NCI-H748 (cell line): ENCODE measurements at regions not wholly inside any gene's neighbourhood (a gene's known extent, or its start where the extent isn't known, plus 50 kb on each side); places are given as distances from the start of the nearest gene placed in this dataset.
"Not testable (repeated sequence)": the region's sequence is repeated elsewhere in the genome, so short reads cannot be mapped to it uniquely, and the experiment has no call there.

ENCODE experiments used
- DNase-seq: peaks from one replicate; lab custom pipeline; 2025; ENCODE audit not compliant: unreplicated experiment; lab: John Stamatoyannopoulos, UW

DNA sequence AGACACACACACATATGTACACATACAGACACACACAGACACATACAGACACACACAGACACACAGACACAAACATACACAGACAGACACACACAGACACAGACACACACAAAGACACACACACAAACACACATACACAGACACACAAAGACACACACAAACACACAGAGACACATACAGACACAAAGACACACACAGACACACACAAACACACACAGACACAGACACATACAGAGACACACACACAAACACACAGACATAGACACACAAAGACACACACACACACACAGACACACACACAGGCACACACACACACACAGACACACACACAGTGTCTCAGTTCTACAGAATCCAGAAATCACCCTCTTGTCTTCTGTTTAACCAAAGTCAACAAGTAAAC is 280.7 kb downstream of the ASMT start:
- no peak for DNase-seq

- no peak for DNase-seq
Observed at GRCh38 chrX:1899841-1900240, 285.0 kb downstream of the ASMT start.

- peak; percentile 65 for DNase-seq
Observed at GRCh38 chrX:1902901-1903235, 288.0 kb downstream of the ASMT start.

- DNase-seq, result peak; percentile 65
Observed at GRCh38 chrX:1903236-1903935, 288.5 kb downstream of the ASMT start.

- no peak for DNase-seq
Observed at GRCh38 chrX:1904663-1905218, 289.9 kb downstream of the ASMT start.

GRCh38 chrX:1906028-1906427 is 291.2 kb downstream of the ASMT start:
- no peak for DNase-seq

DNA sequence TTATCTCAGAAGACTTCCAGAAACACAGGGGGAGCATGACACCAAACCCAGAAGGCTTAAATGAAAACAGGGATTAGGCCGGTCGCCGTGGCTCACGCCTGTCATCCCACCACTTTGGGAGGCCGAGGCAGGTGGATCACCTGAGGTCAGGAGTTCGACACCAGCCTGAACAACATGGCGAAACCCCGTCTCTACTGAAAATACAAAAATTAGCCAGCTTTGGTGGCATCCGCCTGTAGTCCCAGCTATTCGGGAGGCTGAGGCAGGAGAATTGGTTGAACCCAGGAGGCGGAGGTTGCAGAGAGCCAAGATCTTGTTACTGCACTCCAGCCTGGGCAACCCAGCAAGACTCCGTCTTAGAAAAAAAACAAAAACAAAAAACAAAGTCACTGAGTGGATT is 294.1 kb downstream of the ASMT start:
- not testable (repeated sequence) for DNase-seq

GRCh38 chrX:1909419-1910206 is 294.8 kb downstream of the ASMT start:
- DNase-seq, result no peak

DNA sequence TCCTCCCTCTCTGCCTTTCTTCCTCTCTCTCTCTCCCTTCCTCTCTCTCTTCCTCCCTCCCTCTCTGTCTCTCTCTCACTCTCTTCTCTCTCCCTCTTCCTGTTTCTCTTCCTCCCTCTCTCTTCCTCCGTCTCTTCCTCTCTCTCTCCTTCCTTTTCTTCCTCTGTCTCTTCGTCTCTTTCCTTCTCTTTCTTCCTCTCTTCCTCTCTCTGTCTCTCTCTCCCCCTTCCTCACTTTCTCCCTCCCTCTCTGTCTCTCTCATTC is 295.3 kb downstream of the ASMT start:
- DNase-seq, result no peak

DNA sequence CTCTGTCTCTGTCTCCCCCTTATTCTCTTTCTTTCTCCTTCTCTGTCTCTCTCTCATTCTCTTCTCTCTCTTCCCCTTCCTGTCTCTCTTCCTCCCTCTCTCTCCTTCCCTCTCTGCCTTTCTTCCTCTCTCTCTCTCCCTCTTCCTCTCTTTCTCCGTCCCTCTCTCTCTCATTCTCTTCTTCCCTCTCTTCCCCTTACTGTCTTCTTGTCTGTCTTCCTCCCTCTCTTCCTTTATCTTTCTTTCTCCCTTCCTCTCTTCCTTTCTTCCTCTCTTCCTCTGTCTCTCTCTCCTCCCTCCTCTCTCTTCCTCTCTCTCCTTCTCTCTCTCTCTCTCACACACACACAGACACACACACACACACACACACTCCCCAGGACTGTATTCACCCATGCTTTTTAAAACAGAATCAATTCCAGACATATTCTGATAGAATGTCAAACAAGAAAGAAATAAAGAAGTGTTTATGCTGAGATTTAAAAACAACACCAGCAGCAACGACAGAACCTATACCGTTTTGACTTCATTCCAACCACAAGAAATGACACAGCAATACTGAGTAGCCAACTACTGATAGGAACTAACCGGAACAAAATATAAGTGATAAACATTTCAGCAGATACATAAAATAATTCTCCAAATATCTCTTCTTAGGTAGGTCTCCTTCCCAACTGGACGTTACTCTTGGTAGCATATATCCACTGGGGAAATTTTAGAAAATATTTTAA is 296.7 kb downstream of the ASMT start:
- no peak for DNase-seq

- DNase-seq, result no peak
Observed at GRCh38 chrX:1912193-1912592, 297.3 kb downstream of the ASMT start.

- DNase-seq, result no peak
Observed at GRCh38 chrX:1914606-1915365, 299.9 kb downstream of the ASMT start.

DNA sequence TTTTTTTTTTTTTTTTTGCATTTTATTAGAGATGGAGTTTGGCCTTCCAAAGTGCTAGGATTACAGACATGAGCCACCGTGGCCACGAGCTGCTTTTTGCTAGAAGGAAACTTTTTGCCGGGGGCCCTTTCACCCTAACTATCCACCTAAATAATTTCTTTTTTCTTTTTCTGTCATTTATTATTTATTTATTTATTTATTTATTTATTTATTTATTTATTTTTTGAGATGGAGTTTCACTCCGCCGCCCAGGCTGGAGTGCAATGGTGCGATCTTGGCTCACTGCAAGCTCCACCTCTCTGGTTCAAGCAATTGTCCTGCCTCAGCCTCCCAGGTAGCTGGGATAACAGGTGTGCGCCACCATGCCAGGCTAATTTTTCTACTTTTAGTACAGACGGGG is 303.9 kb downstream of the ASMT start:
- DNase-seq, result no peak

- DNase-seq, result peak; percentile 69
Observed at GRCh38 chrX:1925053-1925481, 310.2 kb downstream of the ASMT start.

- no peak for DNase-seq
Observed at GRCh38 chrX:1928805-1929204, 313.9 kb downstream of the ASMT start.

- no peak for DNase-seq
Observed at GRCh38 chrX:1932231-1932630, 317.4 kb downstream of the ASMT start.

DNA sequence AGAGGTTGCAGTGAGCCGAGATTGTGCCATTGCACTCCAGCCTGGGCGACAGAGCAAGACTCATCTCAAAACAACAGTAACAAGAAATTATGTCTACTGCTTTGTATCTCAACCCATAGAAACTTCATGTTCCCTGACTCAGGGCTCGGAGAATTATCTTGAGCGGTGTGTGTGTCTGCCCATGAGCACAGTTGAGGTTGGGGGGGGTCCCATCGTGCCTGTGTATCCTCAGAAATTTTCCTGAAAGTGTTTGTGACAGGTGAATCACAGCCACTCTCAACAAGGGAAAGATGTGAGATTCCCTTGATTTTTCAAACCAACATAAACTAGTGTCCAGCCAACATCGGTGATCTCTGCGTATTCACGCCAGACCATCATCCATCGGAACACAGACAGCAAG is 319.1 kb downstream of the ASMT start:
- no peak for DNase-seq

- no peak for DNase-seq
Observed at GRCh38 chrX:1935805-1936204, 320.9 kb downstream of the ASMT start.

GRCh38 chrX:1938190-1938589 is 323.3 kb downstream of the ASMT start:
- DNase-seq, result peak; percentile 27

DNA sequence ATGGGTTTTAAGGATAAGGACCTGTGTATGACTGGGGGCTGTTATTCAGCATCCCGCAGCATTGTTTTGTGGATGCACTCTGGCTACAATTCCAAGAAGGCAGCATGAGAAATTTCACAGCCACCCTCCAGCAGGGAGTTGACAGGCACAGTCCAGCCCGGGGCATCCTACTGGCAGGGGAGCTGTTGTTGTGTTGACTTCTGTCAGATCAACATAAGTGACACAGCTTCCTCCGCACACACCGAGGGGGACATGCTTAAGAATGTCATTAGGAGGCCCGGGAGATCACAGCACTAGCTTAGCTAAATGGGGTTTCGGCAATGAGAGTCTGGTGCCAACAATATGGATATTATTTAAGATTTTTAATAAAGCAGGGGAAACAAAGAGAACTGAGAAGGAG is 326.5 kb downstream of the ASMT start:
- DNase-seq, result no peak

- no peak for DNase-seq
Observed at GRCh38 chrX:1945879-1946278, 331.0 kb downstream of the ASMT start.
